Endodermal cell (in vitro differentiated cells): ENCODE measurements at regions not wholly inside any gene's neighbourhood (a gene's known extent, or its start where the extent isn't known, plus 50 kb on each side); places are given as distances from the start of the nearest gene placed in this dataset.

Experiments
- DNase-seq: peaks from one replicate; pipeline ENCODE4 v3.0.0-alpha.2; 2017
- H3K27ac ChIP-seq: 2 replicates; pipeline ENCODE4 v1.5.1; 2013; ENCODE audit warnings: mild to moderate bottlenecking, low read depth, low read length, moderate library complexity
- H3K27me3 ChIP-seq: 2 replicates; pipeline ENCODE4 v1.6.1; 2013; ENCODE audit warnings: mild to moderate bottlenecking, low read length, moderate library complexity; ENCODE audit not compliant: insufficient read depth, control insufficient read depth, poor library complexity, severe bottlenecking
- H3K36me3 ChIP-seq: 2 replicates; pipeline ENCODE4 v1.7.0; 2013; ENCODE audit warnings: mild to moderate bottlenecking, low read length, moderate library complexity; ENCODE audit not compliant: control insufficient read depth, insufficient read depth
- H3K4me1 ChIP-seq: one replicate; pipeline ENCODE4 v1.7.0; 2013; ENCODE audit warnings: low read length; ENCODE audit not compliant: control insufficient read depth, insufficient read depth
- H3K4me3 ChIP-seq: 2 replicates; pipeline ENCODE4 v1.5.1; 2013; ENCODE audit warnings: mild to moderate bottlenecking, low read length, moderate library complexity
- H3K9ac ChIP-seq: 2 replicates; pipeline ENCODE4 v1.6.1; 2013; ENCODE audit warnings: mild to moderate bottlenecking, low read length, moderate library complexity; ENCODE audit not compliant: poor library complexity, severe bottlenecking; ENCODE audit errors: extremely low read depth
- H3K9me3 ChIP-seq: 2 replicates; pipeline ENCODE4 v1.6.1; 2013; ENCODE audit warnings: mild to moderate bottlenecking, low read length, moderate library complexity; ENCODE audit not compliant: control insufficient read depth
- H3K27ac Mint-ChIP-seq: 2 replicates; pipeline ENCODE4 v1.8.0; 2020; ENCODE audit warnings: mixed read lengths
- H3K27me3 Mint-ChIP-seq: 2 replicates; pipeline ENCODE4 v1.8.0; 2021; ENCODE audit warnings: mild to moderate bottlenecking, mixed read lengths; ENCODE audit not compliant: insufficient read depth
- H3K36me3 Mint-ChIP-seq: 2 replicates; pipeline ENCODE4 v1.8.0; 2020; ENCODE audit warnings: low read depth, mixed read lengths
- H3K4me1 Mint-ChIP-seq: 2 replicates; pipeline ENCODE4 v1.8.0; 2020; ENCODE audit warnings: mixed read lengths
- H3K4me3 Mint-ChIP-seq: 2 replicates; pipeline ENCODE4 v1.8.0; 2020; ENCODE audit warnings: mild to moderate bottlenecking, moderate library complexity, mixed read lengths
- H3K9me3 Mint-ChIP-seq: 2 replicates; pipeline ENCODE4 v1.8.0; 2020; ENCODE audit warnings: mild to moderate bottlenecking, mixed read lengths
- CTCF ChIP-seq: fragments of 200-600 bp; sonication (generic); conservative IDR thresholded peaks from 2 replicates; pipeline ENCODE4 v1.5.0; 2021; ENCODE audit warnings: antibody characterized with exemption, mild to moderate bottlenecking
- WGBS, 2 experiments: methylation state at CpG; one replicate each; pipeline versions ENCODE4 v1.1.5 to v1.1.7; 2013; ENCODE audit warnings: missing lambda C conversion rate in 2 of 2, mixed read lengths in 1 of 2; ENCODE audit not compliant: insufficient coverage in 1 of 2, insufficient read length in 1 of 2; 5-methylcytosine and 5-hydroxymethylcytosine counted together

- TF ChIP-seq CTCF, result no peak
- Mint-ChIP-seq H3K27ac (no peak overlapping the region), H3K9me3 (no peaks in the 10 kb centered on the region), H3K4me3 (no peak overlapping the region), H3K27me3 (peaks cover 12% of the 10 kb centered on the region), H3K36me3 (no peaks in the 10 kb centered on the region), H3K4me1 (no peaks in the 10 kb centered on the region)
- no peak overlapping the region for H3K4me3 ChIP-seq
- no peak for DNase-seq
- no peaks in the 10 kb centered on the region for H3K36me3 ChIP-seq
- no peaks in the 10 kb centered on the region for H3K4me1 ChIP-seq
- no peak overlapping the region for H3K9ac ChIP-seq
- H3K27me3 ChIP-seq, result no peaks in the 10 kb centered on the region
- no peaks in the 10 kb centered on the region for H3K9me3 ChIP-seq
- H3K27ac ChIP-seq, result no peak overlapping the region
- 100% methylated on average over 1 of the region's 1 CpG; no CpG with 5 or more reads in 1 of the 2 experiments for WGBS, 2 experiments
Measured at GRCh38 chr6:27154696-27155095, 92.8 kb upstream of the PRSS16 start.

GRCh38 chr6:27156874-27157458, 90.5 kb upstream of the PRSS16 start:
- Mint-ChIP-seq H3K4me3 (peak overlapping the region; percentile 72), H3K36me3 (no peaks in the 10 kb centered on the region), H3K4me1 (peaks cover 7% of the 10 kb centered on the region), H3K27me3 (peaks cover 12% of the 10 kb centered on the region), H3K27ac (peak overlapping the region; percentile 53), H3K9me3 (no peaks in the 10 kb centered on the region)
- H3K9ac ChIP-seq, result peak overlapping the region; percentile 44
- TF ChIP-seq CTCF, result no peak
- H3K4me3 ChIP-seq, result peak overlapping the region; percentile 88
- H3K27me3 ChIP-seq, result no peaks in the 10 kb centered on the region
- DNase-seq, result no peak
- no peaks in the 10 kb centered on the region for H3K4me1 ChIP-seq
- H3K9me3 ChIP-seq, result no peaks in the 10 kb centered on the region
- no peak overlapping the region for H3K27ac ChIP-seq
- no peaks in the 10 kb centered on the region for H3K36me3 ChIP-seq
- WGBS, 2 experiments, result 32 to 37% methylated on average over 12 to 15 of the region's 15 CpGs

GRCh38 chr6:27157459-27158315, 89.8 kb upstream of the PRSS16 start:
- H3K27ac Mint-ChIP-seq, result peak overlapping the region; percentile 53
- WGBS, 2 experiments, result 5 to 9% methylated on average over 21 to 33 of the region's 34 CpGs

More at GRCh38 chr6:27157459-27158315, 89.8 kb upstream of the PRSS16 start:
- Histone ChIP-seq H3K36me3 (no peaks in the 10 kb centered on the region), H3K27ac (no peak overlapping the region), H3K9ac (peak overlapping the region; percentile 44), H3K9me3 (no peaks in the 10 kb centered on the region), H3K4me1 (no peaks in the 10 kb centered on the region), H3K4me3 (peak overlapping the region; percentile 88), H3K27me3 (no peaks in the 10 kb centered on the region)
- Mint-ChIP-seq H3K4me1 (peaks cover 7% of the 10 kb centered on the region), H3K4me3 (peak overlapping the region; percentile 72), H3K36me3 (no peaks in the 10 kb centered on the region), H3K27me3 (peaks cover 12% of the 10 kb centered on the region), H3K9me3 (no peaks in the 10 kb centered on the region)
- peak; percentile 86 for DNase-seq
- peak; percentile 71 for TF ChIP-seq CTCF
